ENCODE measurements at regions not wholly inside any gene's neighbourhood (a gene's known extent, or its start where the extent isn't known, plus 50 kb on each side); places are given as distances from the start of the nearest gene placed in this dataset.

DNA sequence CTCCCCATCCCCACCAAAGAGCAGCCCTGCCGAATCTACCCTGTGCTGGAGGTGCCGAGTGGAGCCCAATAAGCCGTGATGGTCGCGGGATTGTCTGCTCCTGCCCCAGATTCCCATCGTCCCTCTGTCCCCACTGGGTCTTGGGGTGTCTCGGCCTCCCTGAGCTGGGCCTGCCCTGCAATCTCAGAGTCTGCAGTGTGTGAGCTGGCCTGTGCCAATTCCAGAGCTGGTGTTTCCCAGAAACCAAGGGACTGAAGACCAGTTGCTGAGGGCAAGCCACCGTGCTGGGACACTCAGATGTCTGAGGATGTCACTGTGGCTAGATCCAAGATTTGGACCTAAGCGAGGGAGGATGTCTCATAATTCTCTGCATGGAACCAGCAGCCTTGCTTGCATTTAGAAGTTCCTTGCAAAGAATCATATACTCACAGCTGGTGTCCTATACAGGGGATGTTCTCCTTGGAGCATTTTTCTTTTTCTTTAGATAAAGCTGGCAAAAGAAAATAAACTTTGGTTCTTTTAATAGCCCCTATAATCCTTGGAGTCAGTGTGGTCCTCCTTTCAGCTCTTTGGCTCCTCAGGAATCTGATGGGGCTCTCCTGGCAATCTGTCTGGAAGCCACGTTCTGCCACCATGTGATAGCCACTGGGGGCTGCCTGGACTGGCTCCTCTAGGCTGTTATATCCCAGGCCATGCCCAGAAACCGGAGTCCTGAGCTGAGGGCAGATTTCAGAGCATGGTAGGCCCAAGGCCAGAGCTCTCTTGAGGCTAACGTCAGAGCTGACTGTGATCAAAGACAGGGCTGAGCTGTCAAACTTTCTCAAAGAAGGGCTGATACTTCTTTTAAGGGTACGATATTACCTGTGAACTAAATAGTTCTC lies 140.1 kb upstream of the HAAO start:
- no peak for DNase-seq (ENCODE audit: low spot score)

DNA sequence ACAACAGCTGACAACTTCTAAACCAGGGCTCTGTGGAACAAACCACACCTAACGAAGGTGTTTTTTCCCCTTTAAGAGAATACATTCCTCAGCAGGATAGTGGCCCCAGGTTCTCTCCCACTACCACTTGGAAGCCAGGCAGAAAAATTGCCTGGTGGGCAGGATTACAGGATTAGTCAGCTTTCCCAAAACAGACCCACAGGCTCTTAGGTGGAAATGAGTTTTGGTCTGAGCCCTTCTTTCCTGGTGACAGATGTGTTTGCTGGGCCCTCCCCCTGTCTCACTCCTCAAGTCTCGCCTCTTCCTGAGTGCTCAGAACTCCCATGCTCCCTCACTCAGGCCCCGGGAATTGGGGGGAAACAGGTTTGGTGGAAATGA lies 139.4 kb upstream of the HAAO start:
- no peak for DNase-seq (ENCODE audit: low spot score)

DNA sequence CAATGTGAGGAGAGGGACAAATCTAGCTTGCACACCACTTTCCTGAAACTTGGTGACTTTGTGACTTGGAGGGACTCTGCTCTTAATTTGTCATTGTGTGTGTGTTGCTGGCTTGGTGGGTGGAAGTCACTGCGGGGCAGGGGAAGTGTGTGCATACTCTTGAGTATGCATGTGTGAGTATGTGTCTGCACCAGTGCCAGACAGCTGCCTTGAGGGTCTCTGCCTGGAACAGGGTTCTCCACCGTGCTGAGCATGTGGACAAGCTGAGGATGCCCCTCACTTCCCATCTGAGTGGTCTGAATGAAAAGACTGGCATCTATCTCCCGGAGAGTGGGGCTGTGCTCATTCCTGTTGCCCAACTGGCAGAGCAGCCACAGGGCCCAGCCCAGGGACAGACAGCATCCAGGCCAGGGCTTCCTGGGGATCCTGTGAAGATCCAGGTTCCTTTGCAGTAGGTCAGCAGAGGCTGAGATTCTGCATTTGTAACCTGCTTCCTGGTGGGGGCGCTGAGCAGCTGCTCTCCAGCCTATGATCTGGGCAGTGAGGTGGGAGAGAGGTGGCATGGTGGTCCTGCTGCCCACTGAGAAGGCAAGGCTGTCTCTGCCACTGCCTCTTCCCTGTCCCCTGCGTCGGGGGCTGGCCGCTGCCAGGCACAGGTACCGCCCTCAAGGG lies 138.9 kb upstream of the HAAO start:
- DNase-seq (ENCODE audit: low spot score): no peak

DNA sequence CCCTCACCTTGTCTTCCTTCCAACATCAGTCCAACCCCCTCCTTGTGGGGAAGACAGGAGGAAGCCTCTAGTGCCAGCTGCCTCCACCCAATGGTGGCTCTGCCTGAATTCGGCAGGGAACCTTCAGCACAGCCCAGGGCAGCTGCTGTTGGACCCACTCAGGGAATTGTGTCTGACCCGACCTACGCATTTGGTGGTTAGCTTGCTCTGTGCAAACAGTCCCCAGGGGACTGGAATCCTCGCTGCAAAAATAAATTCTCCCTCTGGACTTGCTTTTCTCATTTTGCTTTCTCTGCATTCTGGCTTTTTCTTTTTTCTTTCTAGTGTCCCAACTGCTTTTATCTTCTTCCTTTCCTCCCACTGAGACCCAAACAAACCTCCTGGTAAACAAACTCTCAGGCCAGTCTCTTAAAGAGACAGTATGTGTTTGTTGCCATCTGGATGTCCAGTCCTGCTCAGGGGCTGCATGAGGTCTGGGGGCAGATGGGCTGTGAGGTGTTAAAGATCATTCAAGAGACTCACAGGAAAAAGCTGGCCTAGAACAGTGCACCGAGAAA lies 137.7 kb upstream of the HAAO start:
- no peak for DNase-seq (ENCODE audit: low spot score)

DNA sequence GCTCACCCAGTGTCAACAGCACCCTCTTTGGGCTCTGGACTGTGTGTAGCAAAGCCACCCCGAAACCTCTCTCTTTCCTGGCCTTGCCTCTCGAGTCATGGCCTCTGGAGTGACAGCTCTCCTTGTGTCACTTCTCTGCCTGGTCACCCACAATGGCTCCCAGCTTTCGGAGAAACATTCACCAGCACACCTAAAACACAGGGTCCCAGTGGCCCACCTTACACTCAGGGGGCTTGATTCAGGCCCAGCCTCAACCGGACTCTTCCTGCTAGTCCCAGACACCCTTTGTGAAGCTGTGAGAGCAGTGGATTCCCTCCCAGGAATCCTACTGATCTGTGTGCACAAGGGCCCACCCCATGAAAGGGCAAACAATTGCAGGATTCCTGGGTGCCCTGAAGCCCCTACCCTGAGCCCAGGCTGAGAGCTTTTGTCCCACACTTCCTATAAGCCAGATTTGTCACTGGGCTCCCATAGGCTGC lies 137.2 kb upstream of the HAAO start:
- DNase-seq (ENCODE audit: low spot score): no peak

DNA sequence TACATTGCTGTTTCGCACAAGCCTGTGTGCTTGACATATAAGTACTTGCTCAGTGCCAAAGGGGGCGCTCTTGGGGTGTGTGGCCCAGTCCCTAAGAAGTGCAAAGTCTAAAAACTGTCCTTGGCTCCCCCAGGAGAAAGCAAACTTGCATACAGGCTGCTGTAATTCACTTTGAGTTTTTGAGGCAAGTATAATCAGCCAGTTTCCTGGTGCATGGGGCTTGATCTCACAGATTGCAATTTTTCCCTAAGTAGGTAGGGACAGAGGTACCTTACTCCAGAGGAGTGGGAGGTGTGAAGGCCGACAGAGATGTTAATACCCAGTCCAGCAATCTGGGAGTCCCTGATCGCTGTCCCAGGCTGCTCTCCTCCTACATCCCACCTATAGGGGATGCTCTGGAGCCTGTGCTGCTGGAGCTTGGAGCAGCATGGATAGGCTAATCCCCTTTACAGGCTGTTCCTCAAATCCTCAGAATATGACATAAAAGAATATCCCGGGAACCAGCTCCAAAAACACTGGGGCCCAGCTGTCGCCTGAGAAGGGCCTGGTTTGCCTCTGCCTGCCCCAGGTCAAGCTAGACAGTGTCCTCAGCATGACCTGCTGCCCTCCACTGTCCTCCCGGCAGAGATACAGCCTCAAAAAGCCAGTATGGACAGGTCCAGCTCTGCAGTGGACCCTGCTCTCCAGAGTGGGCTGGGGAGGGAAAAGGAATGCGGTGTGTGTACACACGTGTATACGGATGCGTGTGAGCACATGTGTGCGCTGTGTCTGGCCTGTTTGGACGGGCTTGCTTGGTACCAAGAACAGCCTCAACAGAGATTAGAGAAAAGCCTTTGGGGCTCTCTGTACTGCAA lies 136.5 kb upstream of the HAAO start:
- no peak for DNase-seq (ENCODE audit: low spot score)

DNA sequence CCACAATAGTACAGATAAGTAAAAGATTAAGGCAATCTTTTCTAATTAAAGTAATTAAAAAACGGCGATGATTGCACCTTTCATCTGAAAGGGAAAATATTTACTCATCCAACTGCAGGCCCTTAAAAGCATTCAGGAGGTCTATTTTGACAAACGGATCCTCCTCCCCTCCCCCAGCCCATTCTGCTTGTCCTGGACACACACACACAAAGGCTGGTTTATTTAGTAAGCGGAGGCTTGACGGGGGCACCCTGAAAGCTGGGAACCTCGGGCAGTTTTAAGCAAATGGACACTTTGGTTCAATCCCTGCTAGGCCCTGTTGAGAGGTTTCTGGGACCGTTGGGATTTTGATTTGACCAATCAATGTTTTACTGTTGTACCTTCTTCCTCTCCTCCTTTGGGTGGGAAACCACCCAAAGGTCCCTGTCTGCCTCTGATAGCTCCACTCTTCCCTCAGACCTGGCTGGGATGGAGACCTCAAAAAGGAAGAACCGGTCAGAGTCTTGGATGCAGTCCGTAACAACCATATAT lies 135.8 kb upstream of the HAAO start:
- DNase-seq (ENCODE audit: low spot score): no peak

DNA sequence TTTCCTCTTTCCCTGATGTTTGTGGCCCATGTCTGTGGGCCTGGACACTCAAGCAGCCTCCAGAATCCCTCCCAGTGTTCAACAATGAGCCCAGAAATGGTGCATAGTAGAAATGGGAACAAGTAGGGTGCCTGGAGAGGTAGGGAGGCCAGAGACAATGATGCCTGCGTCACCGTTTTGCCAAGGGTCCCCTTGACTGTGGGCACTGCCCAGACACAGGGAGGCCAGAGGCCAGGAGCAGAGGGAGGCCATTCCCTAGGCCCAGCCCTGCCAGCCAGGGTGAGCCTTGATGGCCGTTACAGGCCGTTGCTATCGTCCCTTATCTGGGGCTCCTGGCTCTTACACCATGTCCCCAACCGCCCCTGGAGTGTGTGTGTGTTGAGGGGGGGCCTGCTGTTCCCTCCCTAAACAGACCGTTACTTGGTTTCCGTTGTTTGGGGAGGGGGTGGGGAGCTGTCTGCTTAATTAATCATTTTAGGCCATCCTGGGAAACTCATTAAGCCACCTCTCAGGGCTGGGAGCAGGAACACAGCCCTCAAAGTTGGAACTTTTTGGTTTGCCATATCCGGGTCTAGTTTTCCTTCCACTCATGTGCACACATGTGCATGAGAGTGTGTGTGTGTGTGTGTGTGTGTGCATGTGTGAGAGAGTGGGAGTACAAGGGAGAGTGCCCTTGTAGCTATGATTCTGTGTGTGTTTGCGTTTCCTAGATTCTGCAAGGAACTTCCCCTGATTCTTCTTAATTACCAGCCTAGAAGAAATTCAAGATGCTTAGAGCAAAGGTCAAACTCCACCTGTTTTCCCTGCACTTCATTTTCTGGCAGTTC lies 135.2 kb upstream of the HAAO start:
- DNase-seq (ENCODE audit: low spot score): no peak

DNA sequence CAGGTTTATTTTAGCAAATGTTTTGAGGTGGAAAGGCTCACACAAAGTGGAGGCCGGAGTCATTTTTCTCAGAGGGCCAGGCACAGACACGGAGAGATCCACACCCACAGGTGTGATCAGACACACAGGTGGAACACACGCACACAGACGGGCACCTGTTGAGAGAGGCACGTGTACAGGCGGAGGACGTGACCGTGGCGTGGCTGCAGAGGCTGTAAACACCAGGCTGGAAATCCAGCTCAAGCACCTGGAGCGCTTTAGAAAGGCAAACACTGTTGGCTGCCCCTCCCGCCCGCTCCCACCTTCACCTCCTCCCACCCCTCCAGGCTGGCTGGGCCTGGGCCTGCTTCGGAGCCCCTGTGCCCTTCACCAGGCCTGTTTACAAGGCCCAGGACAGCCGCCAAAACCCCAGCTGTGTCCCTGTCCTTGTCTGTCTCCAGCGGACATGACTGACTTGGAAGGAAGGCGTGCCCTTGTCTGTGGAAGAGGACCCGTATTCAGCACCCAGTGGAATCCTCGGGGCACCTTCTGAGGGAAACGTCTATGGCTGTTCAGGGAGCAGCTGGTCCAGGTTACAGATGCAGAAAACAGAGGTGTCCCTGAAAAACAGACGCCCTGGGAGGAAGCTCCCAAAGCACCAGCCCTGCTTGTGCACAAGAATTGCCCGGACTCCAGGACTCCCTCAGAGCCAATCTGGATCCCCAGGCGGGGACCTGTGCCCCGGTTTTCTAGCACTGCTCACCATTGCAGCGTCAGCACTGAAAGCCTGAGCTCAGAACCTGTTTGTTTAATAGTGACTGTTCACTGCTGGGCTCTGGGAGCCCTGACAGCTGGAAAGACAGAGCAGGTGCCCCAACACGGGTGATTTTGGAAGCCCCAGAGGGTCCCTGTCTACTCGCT lies 134.3 kb upstream of the HAAO start:
- DNase-seq (ENCODE audit: low spot score): no peak

DNA sequence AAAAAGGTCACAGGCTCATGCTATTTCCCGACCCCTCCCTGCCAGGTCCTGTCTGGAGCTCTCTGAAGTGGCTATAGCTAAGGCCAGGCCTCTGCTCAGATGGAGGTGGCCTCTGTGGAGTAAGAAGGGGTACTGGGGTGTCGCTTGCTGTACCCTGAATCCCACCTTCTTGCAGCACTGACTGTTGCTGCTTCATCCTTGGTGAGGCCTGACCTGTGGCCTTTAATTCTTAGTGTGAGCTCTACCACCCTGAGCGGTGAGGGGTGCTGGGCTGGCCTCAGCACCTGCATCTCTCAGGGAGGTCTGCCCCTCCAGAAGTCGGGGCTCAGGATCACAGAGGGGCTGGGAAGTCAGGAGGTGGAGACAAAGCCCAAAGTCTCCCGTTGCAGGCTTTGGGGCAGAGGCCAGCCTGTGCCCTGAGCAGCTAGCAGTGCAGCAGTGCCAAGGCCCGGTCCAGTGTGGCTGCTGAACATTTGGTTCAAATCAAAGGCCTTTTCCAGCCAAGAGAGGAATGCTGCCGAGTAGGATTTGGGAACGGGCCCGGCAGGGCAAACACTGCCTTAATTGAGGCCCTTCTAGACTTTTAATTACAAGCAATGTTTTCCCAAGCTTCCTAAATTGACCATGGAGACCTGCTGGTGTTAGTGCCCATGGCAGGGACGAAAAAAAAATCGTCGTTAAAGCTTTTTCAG lies 133.5 kb upstream of the HAAO start:
- DNase-seq (ENCODE audit: low spot score): no peak

DNA sequence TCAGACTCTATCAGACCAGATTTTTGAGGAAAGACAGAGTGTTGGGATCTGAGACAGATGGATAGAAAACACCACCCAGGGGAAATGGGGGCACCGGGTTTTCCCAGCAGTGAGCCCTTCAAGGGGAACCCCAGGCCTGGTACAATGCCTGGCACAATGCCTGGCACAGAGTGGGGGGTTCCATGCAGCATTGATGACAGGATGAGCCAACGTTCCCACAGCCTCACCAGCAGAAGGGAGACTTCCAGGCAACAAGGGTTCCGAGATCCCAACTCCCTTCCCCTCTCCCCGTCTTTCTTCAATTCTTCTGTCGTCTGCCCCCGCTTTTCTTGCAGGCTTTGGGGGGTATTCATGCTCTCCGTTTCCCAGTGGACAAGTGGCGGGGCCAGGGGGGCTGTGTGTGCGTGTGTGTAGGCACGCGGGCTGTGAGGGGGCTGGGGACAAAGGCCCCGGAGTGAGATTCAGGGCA lies 132.1 kb upstream of the HAAO start:
- DNase-seq (ENCODE audit: low spot score): no peak

DNA sequence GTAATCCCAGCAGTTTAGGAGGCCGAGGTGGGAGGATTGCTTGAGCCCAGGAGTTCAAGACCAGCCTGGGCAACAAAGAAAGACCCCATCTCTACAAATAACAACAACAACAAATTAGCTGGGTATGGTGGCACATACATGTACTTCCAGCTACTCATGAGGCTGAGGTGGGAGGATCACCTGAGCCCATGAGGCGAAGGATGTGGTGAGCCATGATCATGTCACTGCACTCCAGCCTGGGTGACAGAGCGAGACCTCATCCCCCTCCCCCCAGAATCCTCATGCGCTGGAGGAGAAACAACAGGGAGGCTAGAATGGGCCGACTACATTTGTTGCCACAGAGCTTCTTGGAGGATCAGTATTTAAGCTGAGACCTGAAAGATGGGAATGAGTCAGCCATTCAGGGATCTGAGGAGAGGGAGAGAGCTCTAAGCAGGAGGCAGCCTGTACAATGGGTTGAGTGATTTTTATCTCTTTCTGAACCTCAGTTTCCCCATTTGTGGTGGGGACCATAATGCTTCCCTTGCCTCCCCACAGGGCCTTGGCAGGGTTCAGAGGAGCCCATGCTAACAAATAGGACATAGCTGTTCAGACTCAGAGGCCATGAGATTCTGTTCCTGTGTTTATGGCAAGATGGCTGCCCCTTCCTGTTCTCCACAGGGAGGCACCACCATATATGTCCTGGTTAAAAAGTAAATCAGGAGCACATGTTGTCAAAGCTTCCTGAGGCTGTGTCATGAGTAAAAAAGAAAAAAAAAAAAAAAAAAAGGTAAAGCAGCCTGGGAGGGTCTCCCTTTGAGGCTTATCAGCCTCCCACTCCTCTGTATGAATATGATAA lies 131.4 kb upstream of the HAAO start:
- no peak for DNase-seq (ENCODE audit: low spot score)

DNA sequence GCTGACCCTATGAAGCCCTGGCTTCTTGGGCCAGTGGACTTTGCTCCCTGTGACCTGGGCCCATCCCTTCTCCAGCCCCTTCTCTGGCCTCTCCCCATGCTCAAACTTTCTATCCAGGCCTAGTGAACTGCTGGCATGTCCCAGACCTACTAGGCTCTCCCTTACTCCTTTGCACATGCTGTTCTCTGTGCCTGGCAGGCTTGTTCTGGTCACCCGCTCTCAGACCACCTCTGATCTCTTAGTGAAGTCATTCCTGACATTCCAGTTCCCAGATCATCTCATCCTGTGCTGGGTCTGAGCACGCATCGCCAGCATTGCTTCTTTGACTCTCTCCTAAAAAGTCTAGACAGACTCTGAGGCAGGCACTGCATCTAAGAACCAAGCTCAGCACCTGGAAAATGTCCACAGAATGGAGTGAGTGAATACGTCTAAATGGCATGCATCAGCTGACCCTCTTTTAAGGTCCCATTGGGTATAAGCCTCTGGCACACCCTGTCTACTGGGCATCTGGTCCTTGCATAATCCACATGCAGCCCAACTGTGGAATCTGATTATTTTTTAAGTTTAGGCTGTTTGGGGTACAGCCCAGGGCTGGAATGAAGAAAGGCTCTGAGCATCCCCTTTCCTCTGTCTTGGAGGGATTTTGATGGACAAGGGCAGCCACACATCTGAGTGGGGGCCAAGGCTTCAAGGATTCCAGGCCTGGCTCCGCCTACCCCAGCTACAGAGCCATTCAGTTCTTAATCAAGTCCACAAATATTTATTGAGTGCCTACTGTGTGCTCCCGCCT lies 130.6 kb upstream of the HAAO start:
- no peak for DNase-seq (ENCODE audit: low spot score)

DNA sequence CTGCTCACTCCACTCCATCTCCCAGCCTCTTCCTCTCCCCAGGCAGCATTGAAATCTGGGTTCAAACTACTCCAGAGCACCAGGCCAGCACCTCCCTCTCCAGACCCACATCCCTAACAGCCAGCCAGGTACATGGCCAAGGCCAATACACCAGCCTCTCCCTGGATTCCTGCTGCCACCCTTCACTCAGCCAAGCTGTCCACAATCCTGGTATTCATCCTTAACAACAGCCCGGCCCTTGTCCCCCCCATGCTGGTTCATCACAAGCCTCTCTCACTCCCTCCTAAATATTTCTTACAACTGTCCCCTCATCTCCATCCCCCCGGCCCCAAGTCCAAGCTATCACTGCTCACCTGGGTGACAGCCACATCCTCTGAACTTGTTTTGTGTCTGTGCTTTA lies 129.9 kb upstream of the HAAO start:
- DNase-seq (ENCODE audit: low spot score): no peak

DNA sequence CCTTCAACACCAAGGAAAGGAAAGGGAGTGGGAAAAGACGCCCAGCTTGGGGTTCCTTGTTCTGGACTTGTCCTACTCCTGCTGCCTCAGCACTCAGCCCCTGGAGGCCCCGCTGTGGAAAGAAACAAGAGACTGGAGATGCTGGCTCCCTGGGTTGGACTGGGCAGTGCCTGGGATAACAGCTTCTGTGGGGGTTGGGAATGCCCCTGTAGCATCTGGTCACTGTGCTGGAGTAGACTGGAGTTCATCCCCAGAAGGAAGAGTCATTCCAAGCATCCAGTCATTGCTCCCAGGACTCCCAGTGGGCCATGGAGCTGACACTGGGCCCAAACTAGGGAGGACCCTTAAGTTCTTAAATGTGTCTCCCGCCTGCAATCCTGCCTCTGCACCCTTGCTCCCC lies 129.3 kb upstream of the HAAO start:
- no peak for DNase-seq (ENCODE audit: low spot score)

DNA sequence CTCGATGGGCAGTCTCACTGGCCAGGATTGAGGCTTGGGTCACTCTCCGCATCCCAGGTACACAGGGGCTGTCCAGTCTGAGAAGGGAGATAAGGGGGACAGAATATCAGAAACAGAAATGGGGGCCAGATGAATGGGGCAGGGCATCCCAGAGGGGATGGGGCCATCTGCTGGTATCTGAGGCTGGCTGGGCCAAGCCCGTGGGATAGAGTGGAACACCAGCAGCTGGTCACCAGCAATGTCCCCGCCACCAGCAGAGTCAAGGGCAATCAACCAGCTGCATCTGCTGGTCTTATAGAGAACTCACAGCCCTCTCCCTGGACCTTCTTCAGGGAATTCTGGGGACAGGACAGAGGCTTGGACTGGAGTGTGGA lies 128.8 kb upstream of the HAAO start:
- DNase-seq (ENCODE audit: low spot score): no peak

DNA sequence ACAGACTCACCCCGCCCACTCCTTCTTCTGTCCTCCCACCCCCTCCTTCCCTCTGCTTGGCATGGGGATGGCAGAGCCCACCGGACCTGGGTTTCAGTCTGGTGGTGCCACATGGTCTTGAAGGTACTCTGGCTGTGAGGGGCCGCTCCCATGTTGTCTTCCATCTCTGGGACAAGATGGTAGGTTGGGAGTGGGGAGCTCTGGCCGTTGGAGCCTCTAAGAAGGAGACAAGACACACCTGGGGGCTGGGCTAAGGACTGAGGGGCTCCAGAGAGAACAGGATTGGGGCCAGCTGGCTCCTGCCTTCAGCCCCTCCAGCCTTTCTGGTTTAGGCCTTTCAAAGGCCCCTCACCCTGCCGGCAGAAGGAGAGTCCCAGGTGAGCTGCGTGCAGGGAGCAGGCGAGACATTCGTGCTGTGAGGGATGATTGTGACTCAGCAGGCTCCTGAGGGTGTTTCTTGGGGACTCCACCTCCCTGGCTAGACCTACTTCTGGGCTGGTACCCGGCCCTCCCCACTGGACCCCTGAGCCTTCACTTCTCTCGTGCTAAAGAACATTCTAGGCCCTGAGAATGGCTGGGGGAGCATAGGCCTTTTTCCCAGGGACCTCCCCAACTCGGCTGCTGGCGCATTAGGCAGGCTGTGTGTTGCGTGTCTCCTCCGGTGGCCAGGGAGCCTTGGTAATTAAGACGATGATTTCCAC lies 128.2 kb upstream of the HAAO start:
- no peak for DNase-seq (ENCODE audit: low spot score)
